DMS153 treated with DMSO at 0.1 percent for 48 hours (cell line): ENCODE measurements at regions not wholly inside any gene's neighbourhood (a gene's known extent, or its start where the extent isn't known, plus 50 kb on each side); places are given as distances from the start of the nearest gene placed in this dataset.
"Not testable (repeated sequence)": the region's sequence is repeated elsewhere in the genome, so short reads cannot be mapped to it uniquely, and the experiment has no call there.

Experiments used
- DNase-seq: peaks from one replicate; lab custom pipeline; 2025; ENCODE audit not compliant: unreplicated experiment; lab: John Stamatoyannopoulos, UW

DNA sequence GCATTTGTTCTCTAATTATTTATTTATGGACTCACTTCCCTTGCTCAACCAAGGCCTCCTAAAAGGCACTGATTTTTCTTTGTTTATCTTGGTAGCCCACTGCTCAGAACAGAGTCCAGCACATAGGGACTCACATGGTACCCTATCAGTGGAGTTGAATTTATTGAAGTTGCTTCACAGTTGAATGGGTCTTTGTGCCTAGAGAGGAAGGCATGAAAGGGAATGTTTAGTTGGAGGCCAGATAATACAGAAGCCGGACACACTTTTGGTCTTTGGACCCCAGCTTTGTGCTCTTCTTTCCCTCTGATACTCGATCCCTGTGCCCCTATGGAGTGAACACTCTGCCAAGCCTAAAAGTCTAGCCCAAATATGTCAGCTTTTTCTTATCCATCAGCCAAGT, 429.0 kb downstream of the PRDM2 start:
- DNase-seq: no peak

DNA sequence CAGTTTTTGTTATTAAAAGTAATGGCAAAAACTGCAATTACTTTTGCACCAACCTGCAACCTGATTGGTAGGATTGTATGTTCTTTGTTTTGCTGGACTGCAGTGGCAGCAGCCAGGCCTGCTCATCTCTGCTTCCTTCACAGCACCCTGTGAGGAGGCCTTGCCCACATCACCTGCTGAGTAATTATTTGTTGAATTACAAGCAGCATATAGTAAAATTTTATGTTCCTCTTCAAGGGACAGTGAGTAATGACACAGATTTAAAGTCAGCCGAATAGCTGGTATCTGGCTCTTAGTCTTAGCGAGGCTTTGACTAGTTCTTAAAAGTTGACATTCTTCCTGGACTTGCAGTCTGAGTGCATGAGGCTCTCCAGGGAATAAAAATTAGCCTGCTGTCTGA, 435.1 kb downstream of the PRDM2 start:
- DNase-seq: no peak

DNA sequence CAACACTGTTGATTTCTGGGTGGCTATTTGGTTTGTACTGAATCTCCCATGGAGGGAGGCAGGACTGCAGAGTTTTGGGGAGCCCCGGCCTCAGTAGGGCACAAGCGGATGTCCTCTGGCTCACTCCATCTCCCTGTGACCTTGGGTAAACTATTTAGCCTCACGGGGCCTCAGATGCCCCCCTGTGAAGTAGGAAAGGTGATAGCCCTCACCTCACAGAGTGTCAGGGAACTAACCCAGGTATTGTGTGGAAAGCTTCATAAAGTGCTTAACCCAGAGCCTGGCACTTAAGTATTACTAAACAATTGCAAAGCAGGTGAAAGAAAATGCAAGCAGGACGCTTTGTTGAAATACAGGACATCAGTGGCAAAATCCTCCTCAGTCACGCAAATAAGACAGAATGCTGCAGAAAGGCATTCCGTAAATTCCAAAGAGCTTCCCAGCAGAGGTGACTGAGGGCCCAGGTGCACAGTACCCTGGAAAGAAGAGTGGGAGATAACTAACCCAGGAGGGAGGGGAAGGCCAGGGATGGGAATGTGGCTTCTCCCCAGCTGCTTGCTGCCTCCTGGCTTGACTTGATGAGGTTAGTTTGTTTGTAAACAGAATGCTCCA, 436.3 kb downstream of the PRDM2 start:
- DNase-seq: no peak

DNA sequence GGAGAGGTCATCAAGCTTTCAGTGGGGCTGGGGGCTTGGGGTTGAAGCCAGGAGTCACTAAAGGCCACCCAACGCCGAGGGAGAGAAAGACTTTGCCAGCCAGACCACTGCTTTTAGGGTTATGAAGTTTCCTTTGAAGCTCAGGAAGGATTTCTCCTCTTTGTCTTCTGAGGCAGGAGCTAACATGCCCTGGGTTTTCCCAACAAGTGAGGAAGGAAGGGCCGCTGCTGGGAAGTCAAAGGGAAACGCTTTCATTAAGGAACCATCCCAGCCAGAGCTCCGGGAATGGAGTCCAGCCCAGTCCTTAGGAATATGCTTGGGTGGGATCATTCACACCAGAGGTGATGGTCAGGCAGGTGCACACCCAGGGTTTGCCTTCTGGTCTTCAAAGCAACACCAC, 436.9 kb downstream of the PRDM2 start:
- DNase-seq: no peak

DNA sequence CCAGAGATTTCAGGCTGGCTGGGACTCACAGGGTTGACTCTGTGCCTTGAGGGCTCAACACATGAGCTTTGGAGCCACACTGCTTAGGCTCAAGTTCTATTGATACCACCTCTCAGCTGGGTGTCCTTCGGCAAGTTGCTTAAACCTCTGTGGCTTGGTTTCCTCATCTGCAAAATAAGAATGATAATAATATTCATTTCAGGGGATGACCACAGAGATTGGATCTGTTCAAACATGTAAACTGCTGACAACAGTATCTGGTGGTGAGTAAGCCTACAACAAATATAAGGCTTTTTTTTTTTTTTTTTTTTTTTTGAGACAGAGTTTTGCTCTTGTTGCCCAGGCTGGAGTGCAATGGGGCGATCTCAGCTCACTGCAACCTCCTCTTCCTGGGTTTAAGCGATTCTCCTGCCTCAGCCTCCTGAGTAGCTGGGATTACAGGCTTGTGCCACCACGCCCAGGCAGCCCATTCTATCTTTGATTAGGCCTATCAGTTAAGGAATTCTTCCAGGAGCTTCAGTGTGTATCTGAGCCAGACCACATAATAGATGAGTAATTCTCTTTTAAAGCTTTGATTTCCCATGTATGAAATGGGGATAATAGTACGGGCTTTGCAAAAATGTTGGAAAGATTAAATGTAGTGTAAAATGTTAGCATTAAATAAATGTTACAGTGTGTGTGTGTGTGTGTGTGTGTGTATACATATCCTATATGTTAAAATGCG, 437.6 kb downstream of the PRDM2 start:
- DNase-seq: no peak

DNA sequence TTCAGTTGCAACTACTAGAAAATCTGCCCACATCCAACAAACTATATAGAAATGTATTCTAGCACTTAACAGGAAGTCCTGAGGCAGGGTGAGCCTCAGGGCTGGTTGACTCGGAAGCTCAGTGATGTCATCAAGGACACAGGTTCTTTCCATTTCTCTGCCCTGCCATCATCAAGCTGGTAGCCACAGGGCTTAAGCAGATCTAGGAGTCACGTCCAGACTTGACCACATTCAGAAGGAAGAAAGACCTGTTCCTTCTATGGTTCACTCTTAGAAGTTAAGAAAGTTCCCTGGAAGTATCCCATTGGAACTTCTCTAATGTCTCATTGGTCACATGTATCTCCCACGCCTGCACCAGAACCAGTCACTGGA, 438.1 kb downstream of the PRDM2 start:
- no peak for DNase-seq

DNA sequence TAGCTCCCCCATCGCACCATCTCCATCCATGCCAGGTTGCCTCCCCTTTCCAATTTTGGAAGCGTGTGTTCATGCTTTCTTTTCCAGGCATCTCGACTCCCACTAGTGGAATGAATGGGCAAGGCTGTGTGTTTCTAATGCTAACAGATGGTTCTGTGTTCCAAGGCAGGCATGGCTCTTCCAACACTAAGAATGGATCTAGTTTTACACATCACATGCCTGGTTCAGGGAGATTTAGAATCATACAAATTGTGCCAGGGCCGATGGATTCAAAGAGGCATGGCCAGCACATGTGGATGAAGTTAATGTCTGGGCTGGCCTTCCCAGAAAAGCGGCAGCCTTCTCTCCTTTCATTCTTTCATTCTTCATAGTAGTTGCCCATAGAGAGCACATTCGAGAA, 438.7 kb downstream of the PRDM2 start:
- no peak for DNase-seq

DNA sequence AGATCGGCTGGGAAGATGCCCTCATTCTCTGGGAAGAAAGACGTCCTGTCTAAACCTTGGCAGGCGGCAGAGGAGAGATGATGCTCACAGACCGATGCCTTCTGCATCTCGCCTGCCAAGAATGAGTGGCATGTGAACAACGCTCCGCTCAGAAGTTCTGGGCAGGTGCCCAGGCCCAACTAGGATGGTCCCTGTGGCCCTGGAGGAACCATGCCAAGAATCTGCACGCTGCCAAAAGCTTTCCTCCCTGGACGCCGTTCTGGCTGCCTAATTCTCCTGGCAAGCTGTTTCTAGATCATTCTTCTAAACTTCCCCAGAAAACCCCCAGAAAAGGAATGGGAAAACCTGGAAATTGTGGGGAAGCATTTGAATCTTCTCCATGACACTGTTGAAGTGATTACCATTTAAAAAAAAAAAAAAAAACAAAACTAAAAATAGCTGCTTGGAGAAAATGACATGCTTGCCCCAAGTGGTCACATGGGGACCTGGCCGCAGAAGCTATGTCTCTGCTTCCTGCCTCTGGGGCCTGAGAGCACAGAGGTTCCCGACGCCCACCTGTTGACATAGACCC, 440.9 kb downstream of the PRDM2 start:
- DNase-seq: no peak

DNA sequence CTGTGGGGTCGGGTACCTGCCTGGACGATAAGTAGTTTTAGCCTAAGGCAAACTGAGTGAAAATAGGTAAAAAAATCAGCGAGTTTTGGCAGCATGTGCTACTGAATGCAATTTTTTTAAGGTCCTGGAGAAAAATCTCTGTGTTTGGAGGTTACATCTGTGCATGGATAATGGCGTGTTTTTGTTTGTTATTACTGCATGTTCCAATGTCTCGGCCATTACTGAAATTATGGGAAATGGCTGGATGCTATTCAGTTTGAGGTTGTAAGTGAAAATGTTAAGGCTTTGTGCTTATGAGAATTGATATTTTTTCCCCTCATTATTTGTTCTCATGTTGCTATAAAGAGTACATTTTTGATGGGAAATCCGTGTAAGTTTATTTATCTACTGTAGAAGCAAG, 441.7 kb downstream of the PRDM2 start:
- no peak for DNase-seq

DNA sequence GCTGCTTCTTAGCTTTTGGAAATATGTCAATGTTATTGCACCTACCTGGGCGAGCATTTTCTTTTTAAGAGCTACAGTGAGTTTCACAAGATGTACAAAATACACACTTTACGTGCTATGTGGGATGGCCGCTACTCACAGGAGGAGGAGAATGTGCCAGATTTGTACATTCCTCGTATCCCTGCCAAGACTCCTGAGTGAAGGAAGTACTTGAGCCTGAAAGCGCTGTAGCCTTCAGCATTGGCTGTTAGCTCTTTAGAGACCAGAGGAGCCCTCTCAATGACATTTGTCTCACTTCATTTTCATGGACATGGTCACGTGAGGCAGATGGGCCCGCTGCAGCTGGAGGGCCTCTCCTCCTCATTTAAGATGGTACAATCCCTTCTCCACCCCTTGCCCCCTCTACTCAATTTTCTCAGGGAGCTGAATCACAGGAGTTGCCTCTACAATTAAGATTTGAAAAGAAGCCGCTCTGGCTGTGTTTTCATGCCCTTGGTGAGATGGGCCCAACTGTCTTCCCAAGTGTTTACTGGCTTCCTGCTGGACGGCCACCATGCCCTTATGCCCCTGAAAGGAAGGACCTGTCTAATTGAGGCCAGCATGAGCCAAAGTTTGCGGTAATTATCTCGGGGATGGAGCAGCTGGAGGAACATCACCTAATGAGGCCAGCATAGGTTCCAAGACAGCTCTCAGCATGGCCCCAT, 442.6 kb downstream of the PRDM2 start:
- no peak for DNase-seq

DNA sequence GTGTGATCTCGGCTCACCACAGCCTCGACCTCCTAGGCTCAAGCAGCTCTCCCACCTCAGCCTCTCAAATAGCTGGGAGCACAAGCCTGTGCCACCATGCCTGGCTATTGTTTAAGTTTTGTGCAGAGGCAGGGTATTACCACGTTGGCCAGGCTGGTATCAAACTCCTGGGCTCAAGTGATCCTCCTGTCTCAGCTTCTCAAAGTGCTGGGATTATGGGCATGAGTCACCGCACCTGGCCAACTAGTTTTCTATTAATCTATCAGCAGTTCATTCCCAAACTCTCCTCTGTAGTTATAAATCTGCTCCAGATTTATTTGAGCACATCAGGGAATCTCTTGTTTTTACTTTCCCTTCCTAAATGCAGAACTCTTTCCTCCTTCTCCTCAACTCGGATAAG, 443.8 kb downstream of the PRDM2 start:
- DNase-seq: no peak

DNA sequence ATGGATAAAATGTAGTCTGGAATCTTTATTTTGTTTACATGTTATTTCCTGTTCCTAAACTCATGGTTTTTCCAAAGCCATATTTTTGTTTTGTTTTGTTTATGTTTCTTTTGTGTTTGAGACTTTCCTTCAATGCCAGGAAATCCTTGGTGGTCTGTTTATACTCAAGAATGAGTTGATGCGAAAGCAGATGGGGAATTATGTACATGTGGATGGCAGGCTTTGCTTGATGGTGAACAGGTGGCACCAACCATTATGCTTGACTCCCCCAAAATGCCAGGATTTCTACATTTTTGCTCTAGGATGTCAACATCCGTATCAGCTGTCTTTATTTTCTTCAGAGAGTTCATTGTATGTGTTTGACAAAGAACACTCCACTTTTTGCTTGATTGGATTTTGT, 448.5 kb downstream of the PRDM2 start:
- no peak for DNase-seq

DNA sequence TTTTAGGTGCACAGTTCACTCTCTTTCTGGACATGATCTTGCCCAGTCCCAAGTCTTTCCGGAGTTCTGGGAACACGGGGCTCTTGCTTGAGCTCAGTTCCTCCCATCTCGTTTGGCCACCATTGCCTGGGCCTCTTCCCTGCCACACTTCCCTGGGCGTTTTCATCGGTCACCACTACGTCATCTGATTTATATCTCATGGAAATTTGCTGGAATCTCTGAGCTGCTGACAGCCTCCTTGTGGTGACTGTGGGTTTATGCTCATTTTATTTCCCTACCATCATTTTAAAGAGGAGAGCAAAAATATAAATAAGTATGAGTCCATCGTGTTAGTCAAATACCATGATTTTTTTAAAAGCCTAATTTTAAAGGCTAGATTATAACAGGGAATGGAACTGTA, 449.1 kb upstream of the KAZN start:
- no peak for DNase-seq

DNA sequence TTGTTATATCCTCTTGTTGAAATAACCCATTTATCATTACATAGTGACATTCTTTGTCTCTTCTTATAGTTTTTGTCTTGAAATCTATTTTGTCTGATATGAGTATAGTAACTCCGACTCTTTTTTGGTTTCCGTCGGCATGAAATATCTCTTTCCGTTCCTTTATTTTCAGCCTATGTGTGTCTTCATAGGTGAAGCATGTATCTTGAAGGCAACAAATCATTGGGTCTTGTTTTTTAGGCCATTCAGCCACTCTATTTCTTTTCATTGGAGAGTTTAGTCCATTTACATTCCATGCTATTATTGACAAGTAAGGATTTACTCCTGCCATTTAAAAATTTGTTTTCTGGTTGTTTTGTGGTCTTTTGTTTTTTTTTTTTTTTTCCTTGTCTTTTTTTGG, 441.9 kb upstream of the KAZN start:
- DNase-seq: no peak

DNA sequence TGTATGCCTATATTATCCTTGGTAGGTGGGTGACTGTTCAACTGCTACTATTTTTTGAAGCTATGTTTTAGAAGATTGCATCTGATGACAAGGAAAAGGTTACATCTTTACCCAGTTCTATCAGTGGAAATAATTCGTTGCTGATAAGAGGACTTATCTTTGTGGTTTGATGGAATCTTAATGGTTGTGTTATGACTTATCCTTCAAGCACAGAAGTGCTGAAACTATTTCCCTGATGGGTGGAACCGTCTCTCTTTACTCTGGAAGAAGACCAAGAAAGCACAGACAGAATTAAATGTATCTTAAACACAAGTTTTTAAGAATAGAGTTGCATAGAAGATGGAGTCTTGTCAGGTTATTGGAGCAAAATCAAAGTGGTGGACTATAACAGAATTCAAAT, 437.7 kb upstream of the KAZN start:
- DNase-seq: no peak

DNA sequence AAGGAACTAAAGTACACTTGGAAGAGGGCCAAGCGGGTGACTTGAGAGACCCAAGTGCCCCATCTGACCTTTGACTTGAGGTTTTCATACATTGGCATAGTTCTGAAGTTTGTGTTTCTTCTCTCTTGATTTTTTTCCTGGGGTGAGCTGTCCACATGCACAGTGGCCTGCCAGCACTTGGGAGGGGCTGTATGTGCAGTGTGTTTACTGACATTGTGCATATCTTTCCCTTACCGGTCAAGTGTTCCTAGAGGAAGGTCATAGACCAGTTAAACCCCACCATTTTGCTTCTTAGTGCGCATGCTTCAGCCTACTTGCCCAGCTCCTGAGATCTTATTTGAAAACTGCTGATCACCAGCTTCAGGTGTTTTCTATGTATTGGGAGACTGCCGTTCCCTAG, 435.2 kb upstream of the KAZN start:
- DNase-seq: no peak

DNA sequence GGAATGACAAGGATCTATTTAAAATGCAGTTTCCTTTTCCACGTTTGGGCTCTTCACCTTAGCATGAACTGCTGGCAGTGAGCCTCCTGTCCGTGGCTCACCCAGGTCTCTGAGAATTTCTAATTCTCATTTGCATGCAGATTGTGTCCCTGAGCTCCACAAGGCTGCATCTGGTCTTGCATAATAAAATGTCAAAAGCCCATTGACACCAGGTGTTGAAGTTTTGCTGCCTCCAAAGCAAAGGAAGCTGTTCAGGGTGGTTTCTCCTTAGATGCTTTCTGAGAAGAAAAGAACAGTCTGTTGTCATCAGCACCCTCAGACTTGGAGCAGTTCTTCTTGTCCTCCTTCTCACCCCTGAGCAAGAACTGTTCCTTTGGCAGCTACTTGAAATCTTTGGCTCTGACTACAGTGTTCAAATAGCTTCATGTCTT, 433.1 kb upstream of the KAZN start:
- DNase-seq: no peak

DNA sequence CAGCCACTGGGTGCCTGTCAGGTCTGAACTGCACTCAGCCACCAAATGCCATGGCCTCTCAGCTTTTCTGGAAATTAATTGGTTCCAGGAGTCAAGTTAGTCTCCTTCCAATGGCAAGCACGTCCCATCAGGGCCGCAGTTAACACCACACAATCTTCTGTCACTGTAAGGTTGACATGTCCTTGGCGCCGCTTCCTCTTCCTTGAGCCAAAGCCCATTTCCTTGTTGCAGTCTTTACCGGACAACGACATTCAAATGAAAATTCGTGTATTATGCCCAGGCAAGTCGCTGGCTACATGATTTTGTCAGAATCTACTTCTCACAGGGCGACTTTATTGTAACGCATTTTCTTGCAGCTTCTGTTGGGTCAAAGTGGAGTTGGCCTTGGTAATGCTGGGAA, 430.6 kb upstream of the KAZN start:
- DNase-seq: no peak

DNA sequence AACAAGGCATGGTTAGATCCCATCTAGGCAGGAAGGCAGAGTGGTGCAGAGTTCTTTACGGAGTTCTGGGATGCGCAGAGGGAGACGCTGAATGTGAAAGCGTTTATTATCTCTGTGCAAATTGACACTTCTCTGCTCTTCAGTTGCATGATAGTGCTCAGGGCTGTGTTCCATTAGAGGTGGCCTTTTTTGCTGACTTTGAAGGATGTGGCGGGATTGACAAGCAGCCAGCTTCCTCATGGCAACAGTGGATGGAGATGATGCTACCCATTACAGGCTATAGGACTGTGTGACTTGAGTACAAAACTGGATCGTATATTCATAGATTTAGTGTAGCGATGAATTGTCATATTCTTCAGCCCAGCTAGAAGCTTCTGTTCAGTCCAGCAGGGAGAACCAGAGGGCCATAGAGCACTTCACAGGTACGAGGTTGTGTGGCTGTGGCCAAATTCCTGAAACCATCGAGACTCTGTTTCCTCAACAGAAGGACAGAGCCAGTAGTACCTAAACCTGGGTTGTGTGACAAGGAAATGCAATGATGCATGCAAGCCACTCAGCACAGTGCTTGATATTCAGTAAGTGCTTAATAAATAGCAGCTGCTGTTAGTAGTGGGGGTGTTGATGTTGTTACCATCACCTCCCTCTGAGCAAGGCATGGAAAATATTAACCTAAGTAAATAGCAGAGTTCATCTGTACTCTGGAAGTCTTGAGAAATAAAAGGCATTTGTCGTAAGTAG, 430.0 kb upstream of the KAZN start:
- no peak for DNase-seq

DNA sequence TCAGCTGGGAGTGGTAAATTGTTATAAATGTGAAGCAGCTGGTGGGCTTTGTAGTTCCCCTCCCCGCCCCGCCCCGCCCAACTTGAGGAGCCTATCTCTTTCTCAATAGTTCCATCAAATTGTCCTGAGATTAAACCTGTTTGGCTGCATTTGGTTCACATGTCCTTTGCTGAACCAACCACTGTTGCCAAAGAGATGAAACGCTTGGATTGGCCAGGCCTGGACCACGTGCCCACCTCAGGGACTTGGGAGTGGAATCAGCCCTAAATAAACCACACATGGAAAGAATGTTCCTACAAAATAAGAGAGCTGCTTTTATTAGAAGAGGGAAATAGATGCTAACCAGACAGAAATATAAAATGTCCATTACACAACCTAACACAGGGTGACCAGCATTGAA, 424.9 kb upstream of the KAZN start:
- no peak for DNase-seq

DNA sequence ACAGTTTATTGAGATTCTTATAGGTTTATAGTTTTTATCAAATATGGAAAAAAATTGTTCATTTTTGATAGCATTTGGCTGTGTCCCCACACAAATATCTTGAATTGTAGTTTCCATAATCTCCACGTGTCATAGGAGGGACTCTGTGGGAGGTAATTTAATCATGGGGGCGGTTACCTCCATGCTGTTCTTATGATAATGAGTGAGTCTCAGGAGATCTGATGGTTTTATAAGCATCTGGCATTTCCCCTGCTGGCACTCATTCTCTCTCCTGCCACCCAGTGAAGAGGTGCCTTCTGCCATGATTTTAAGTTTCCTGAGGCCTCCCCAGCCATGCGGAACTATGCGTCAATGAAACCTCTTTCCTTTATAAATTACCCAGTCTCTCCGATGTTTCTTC, 420.6 kb upstream of the KAZN start:
- not testable (repeated sequence) for DNase-seq

DNA sequence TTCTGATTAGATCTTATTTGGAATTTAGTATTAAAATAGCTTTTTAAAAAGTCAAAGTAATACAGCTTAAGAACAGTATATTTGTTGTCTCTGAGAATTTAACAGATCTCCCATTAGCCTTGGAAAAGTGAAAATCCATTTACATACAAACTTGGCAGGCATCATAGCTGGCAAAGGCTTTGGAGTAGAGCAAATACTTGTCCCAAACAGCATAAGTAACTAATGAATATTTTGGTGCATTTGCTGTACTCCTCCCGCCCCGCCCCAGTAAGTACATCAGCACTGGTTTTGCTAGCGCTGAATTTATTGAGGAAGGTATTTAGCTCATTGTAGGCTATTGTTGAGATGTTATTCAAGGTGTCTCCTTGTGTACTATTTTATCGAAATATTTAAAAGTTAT, 417.7 kb upstream of the KAZN start:
- DNase-seq: no peak
